ENCODE measurements at regions not wholly inside any gene's neighbourhood (a gene's known extent, or its start where the extent isn't known, plus 50 kb on each side); places are given as distances from the start of the nearest gene placed in this dataset.

DNA sequence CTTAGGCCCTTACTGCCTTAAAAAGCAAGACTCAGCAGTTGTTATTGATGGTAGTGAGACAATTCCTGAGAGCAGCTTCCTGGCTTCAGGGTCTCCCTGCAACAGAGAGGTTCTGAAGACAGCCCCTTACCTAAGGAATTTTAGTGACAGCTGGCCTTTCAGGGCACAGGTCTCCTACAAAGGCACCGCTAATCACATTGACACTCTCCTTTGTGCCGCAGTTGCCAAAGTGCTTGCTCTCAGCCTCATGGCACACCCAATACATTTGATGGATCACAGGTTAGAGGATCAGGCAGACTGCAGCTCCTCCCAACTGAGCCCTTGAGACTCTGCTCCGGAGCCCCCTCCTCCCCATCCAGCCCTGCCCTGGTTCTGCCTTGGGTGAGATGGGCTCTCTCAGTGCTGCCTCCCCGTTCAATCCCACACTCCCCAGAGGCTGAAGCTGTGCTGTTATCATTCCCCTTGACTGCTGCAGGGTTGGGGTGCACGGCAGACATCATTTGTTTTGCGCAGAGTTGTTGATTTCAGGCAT is 198.2 kb downstream of the EMX2 start:
- TF ChIP-seq YY1 (tag by site-specific recombination; IDR thresholded peaks at IDR 0.05) (no peak), ZFP41 (tag by site-specific recombination; IDR thresholded peaks at IDR 0.05; ENCODE audit: borderline replicate concordance) (no peak), ZNF501 (tag by site-specific recombination; IDR thresholded peaks at IDR 0.05) (no peak), ZBTB48 (tag by site-specific recombination; IDR thresholded peaks at IDR 0.05) (no peak), ZBTB20 (tag by site-specific recombination; IDR thresholded peaks at IDR 0.05) (no peak), ZNF114 (tag by site-specific recombination; IDR thresholded peaks at IDR 0.05) (no peak), KLF9 (tag by site-specific recombination; IDR thresholded peaks at IDR 0.05; ENCODE audit: low read depth) (no peak), ZNF324 (tag by site-specific recombination; IDR thresholded peaks at IDR 0.05) (no peak), ZNF670 (tag by site-specific recombination; IDR thresholded peaks at IDR 0.05; ENCODE audit: low read depth) (no peak), MYNN (tag by site-specific recombination; IDR thresholded peaks at IDR 0.05; ENCODE audit: borderline replicate concordance) (no peak), ZNF629 (tag by site-specific recombination; IDR thresholded peaks at IDR 0.05) (no peak)
- TF ChIP-seq, protein P1, sequence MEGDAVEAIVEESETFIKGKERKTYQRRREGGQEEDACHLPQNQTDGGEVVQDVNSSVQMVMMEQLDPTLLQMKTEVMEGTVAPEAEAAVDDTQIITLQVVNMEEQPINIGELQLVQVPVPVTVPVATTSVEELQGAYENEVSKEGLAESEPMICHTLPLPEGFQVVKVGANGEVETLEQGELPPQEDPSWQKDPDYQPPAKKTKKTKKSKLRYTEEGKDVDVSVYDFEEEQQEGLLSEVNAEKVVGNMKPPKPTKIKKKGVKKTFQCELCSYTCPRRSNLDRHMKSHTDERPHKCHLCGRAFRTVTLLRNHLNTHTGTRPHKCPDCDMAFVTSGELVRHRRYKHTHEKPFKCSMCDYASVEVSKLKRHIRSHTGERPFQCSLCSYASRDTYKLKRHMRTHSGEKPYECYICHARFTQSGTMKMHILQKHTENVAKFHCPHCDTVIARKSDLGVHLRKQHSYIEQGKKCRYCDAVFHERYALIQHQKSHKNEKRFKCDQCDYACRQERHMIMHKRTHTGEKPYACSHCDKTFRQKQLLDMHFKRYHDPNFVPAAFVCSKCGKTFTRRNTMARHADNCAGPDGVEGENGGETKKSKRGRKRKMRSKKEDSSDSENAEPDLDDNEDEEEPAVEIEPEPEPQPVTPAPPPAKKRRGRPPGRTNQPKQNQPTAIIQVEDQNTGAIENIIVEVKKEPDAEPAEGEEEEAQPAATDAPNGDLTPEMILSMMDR (tag by site-specific recombination; IDR thresholded peaks at IDR 0.05): no peak
- TF ChIP-seq, protein P2, sequence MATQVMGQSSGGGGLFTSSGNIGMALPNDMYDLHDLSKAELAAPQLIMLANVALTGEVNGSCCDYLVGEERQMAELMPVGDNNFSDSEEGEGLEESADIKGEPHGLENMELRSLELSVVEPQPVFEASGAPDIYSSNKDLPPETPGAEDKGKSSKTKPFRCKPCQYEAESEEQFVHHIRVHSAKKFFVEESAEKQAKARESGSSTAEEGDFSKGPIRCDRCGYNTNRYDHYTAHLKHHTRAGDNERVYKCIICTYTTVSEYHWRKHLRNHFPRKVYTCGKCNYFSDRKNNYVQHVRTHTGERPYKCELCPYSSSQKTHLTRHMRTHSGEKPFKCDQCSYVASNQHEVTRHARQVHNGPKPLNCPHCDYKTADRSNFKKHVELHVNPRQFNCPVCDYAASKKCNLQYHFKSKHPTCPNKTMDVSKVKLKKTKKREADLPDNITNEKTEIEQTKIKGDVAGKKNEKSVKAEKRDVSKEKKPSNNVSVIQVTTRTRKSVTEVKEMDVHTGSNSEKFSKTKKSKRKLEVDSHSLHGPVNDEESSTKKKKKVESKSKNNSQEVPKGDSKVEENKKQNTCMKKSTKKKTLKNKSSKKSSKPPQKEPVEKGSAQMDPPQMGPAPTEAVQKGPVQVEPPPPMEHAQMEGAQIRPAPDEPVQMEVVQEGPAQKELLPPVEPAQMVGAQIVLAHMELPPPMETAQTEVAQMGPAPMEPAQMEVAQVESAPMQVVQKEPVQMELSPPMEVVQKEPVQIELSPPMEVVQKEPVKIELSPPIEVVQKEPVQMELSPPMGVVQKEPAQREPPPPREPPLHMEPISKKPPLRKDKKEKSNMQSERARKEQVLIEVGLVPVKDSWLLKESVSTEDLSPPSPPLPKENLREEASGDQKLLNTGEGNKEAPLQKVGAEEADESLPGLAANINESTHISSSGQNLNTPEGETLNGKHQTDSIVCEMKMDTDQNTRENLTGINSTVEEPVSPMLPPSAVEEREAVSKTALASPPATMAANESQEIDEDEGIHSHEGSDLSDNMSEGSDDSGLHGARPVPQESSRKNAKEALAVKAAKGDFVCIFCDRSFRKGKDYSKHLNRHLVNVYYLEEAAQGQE (tag by site-specific recombination; IDR thresholded peaks at IDR 0.05): no peak
- TF ChIP-seq, protein P3, sequence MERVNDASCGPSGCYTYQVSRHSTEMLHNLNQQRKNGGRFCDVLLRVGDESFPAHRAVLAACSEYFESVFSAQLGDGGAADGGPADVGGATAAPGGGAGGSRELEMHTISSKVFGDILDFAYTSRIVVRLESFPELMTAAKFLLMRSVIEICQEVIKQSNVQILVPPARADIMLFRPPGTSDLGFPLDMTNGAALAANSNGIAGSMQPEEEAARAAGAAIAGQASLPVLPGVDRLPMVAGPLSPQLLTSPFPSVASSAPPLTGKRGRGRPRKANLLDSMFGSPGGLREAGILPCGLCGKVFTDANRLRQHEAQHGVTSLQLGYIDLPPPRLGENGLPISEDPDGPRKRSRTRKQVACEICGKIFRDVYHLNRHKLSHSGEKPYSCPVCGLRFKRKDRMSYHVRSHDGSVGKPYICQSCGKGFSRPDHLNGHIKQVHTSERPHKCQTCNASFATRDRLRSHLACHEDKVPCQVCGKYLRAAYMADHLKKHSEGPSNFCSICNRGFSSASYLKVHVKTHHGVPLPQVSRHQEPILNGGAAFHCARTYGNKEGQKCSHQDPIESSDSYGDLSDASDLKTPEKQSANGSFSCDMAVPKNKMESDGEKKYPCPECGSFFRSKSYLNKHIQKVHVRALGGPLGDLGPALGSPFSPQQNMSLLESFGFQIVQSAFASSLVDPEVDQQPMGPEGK (tag by site-specific recombination; IDR thresholded peaks at IDR 0.05): no peak
